Liver (tissue), 3 donors: ENCODE measurements at regions not wholly inside any gene's neighbourhood (a gene's known extent, or its start where the extent isn't known, plus 50 kb on each side); places are given as distances from the start of the nearest gene placed in this dataset.

Source experiments
- EGR1 ChIP-seq, 2 donors: IDR thresholded peaks; 2 replicates each; pipeline ENCODE4 v1.6.1; 2016 to 2018; ENCODE audit warnings: antibody characterized with exemption in 2 of 2, low read depth in 2 of 2
- GABPA ChIP-seq, 2 donors: IDR thresholded peaks in 1 of 2; conservative IDR thresholded peaks in 1 of 2; 2 replicates each; pipeline ENCODE4 v1.6.1; 2016; ENCODE audit warnings: antibody characterized with exemption in 2 of 2, mild to moderate bottlenecking in 1 of 2, moderate library complexity in 1 of 2
- JUND ChIP-seq, 2 donors: IDR thresholded peaks; 2 replicates each; pipeline ENCODE4 v1.6.1; 2016; ENCODE audit warnings: antibody characterized with exemption in 2 of 2
- TF ChIP-seq, protein P1 (sequence below): fragments of 150-350 bp; IDR thresholded peaks from 2 replicates; pipeline ENCODE4 v1.5.1; 2017; ENCODE audit warnings: improper control_type of control experiment, low read depth, low read length; ENCODE audit not compliant: missing input control
- TF ChIP-seq, protein P2 (sequence below): IDR thresholded peaks from 2 replicates; pipeline ENCODE4 v1.6.1; 2016; ENCODE audit warnings: antibody characterized with exemption, mild to moderate bottlenecking
- TF ChIP-seq, protein P3 (sequence below): IDR thresholded peaks from 2 replicates; pipeline ENCODE4 v1.6.1; 2016; ENCODE audit warnings: antibody characterized with exemption
- donor health status: healthy.
- donor health status: healthy.

DNA sequence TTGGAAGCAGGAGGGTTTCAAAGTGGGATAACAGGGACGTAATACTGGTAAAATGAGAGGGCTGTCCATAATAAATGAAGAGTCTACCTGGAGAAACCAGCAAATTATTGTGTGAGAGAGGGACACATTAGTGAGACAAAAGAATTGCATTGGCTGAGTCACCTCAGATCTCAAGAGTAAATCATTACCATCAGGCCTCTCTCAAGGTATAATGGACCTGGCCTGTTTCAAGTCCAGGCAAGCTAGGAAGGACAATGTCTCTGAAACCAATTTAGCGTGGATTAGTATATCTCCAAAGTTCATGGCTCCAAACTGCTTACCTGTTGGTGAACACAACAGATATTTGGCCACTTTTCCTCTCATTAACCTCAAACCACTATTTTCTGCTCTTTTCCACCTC, 471.4 kb downstream of the CMPK2 start:
- TF ChIP-seq, protein P1, sequence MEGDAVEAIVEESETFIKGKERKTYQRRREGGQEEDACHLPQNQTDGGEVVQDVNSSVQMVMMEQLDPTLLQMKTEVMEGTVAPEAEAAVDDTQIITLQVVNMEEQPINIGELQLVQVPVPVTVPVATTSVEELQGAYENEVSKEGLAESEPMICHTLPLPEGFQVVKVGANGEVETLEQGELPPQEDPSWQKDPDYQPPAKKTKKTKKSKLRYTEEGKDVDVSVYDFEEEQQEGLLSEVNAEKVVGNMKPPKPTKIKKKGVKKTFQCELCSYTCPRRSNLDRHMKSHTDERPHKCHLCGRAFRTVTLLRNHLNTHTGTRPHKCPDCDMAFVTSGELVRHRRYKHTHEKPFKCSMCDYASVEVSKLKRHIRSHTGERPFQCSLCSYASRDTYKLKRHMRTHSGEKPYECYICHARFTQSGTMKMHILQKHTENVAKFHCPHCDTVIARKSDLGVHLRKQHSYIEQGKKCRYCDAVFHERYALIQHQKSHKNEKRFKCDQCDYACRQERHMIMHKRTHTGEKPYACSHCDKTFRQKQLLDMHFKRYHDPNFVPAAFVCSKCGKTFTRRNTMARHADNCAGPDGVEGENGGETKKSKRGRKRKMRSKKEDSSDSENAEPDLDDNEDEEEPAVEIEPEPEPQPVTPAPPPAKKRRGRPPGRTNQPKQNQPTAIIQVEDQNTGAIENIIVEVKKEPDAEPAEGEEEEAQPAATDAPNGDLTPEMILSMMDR, result no peak
- TF ChIP-seq JUND (IDR thresholded peaks at IDR 0.05) (no peak), GABPA (IDR thresholded peaks at IDR 0.05 in 1 of 2, conservative IDR thresholded peaks at IDR 0.05 in 1 of 2) (no peak), EGR1 (IDR thresholded peaks at IDR 0.05; ENCODE audit: low read depth in 2 of 2) (no peak)
- TF ChIP-seq, protein P2, sequence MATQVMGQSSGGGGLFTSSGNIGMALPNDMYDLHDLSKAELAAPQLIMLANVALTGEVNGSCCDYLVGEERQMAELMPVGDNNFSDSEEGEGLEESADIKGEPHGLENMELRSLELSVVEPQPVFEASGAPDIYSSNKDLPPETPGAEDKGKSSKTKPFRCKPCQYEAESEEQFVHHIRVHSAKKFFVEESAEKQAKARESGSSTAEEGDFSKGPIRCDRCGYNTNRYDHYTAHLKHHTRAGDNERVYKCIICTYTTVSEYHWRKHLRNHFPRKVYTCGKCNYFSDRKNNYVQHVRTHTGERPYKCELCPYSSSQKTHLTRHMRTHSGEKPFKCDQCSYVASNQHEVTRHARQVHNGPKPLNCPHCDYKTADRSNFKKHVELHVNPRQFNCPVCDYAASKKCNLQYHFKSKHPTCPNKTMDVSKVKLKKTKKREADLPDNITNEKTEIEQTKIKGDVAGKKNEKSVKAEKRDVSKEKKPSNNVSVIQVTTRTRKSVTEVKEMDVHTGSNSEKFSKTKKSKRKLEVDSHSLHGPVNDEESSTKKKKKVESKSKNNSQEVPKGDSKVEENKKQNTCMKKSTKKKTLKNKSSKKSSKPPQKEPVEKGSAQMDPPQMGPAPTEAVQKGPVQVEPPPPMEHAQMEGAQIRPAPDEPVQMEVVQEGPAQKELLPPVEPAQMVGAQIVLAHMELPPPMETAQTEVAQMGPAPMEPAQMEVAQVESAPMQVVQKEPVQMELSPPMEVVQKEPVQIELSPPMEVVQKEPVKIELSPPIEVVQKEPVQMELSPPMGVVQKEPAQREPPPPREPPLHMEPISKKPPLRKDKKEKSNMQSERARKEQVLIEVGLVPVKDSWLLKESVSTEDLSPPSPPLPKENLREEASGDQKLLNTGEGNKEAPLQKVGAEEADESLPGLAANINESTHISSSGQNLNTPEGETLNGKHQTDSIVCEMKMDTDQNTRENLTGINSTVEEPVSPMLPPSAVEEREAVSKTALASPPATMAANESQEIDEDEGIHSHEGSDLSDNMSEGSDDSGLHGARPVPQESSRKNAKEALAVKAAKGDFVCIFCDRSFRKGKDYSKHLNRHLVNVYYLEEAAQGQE, result no peak
- TF ChIP-seq, protein P3, sequence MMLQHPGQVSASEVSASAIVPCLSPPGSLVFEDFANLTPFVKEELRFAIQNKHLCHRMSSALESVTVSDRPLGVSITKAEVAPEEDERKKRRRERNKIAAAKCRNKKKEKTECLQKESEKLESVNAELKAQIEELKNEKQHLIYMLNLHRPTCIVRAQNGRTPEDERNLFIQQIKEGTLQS, result no peak
